GM19372 (cell line): ENCODE measurements at regions not wholly inside any gene's neighbourhood (a gene's known extent, or its start where the extent isn't known, plus 50 kb on each side); places are given as distances from the start of the nearest gene placed in this dataset.

ENCODE experiments used
- ATAC-seq: cut with Tn5 transposase; IDR thresholded peaks from one replicate; pipeline ENCODE4 v1.9.1; 2021; ENCODE audit warnings: mild to moderate bottlenecking, low read depth, moderate library complexity; ENCODE audit not compliant: unreplicated experiment

DNA sequence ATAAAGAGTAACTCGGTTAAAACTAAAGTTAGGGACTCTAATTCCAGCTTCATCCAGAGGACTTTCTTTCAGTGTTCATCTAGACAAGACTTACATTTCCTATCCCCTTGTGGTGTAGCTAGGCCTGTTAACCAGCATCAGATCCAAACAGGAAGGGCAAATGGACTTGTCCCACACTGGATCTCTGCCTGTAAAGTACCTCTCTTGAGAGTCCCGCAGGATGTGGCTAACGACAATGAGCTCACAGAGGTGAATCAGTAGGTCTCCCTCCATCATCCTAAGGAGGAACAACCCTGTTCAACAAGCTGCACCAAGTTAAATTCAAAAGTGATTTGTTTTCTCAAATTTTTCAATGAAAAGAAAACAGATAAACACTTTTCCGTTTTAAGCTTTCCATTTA, 412.3 kb upstream of the RGPD4 start:
- no peak for ATAC-seq

DNA sequence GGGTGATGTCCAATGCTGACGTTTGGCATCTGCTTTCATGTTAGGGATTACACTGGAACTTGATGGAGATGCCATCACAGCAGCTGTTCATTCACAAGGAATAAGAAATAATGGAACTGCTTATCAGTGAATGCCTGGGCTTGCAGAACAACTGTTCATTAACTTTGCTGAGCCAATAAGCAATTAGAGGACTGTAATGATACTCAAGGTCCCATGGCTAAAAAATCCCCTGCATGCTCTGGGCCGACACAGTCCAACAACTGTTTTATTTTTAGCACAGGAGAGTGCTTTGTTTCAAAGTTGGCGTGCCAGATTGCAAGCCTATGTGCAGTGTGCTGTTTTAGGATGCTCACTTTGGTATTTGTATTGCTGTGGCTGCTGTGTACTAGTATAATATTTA, 408.0 kb upstream of the RGPD4 start:
- ATAC-seq = no peak

DNA sequence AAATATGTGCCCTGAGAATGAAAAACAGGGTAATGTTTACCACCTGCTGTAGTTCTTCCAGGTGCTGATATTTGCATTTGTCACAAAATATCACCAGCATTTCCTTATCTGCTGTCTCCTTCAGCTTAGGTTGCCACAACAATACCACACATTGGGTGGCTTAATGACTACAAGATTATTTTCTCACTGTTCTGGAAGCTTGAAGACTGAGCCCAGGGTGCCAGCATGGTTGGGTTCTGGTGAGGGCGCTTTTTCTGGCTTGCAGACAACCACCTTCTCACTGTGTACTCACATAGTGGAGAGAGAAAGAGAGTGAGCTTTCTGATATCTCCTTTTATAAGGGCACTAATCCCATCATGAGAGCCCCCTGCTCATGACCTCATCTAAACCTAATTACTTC, 407.5 kb upstream of the RGPD4 start:
- no peak for ATAC-seq

DNA sequence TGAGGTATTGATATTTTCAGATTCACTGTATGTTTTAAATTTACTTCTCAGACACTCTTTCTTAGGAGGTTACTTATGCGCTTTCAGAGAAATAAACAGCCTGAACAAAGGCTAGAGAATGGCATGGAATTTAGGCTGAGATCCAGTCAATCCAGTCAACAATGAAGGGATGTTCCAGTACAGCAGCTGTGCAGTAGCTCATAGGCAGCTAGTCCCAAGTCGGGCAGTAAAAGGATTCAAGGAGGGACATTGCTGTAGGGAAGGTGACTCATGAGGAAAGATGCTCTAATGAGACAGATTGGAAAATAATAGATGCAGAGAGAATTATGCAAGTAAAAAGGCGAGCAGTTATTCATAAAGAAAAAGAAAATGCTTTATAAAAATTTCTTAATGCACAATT, 397.9 kb upstream of the RGPD4 start:
- ATAC-seq = no peak

DNA sequence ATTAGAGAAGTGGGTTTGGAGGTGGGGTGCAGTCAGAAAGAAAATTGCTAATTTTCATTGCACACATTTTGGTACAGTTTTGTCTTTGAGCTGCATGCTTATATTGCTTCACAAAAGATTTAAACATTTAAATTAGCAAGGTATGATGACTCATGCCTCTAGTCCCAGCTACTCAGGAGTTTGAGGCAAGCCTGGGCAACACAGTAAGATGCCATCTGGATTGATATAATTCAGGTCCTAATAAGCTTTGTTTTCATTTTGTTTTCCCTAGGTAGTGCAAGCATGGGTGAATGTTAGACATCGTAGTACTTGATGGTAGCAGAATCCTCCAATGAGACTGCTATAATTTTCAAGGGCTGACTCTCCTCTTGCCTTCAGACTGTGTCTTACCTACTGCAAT, 396.7 kb upstream of the RGPD4 start:
- no peak for ATAC-seq

DNA sequence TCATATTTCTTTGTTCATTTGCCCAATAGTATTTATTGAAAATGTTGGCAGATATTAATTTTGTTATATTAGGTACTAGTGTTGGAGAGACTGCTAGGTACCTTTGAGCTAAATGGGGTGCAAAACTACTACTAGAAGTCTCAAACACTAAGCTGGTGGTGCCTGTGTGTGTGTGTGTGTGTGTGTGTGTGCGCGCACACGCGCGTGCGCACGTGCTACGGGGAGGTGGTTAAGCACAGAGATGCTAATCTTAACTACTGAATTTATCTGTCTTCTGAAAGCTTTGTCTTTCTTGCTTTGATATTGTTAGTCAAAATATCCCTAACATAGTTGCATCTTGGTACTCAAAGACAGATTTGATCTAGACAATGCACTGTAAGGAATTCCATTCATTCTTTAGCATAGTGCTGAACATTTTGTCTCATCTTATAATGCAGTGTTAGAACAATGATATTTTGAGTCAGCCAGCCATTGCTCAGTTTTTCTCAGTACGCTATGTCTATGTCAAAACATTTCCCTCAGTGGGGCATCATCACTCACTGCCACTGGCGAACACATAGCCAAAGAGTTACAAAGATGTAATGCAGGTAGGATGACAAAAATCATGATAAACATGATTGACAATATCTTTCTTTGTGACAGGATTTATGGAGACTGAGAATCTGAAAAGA, 396.0 kb upstream of the RGPD4 start:
- ATAC-seq = no peak

DNA sequence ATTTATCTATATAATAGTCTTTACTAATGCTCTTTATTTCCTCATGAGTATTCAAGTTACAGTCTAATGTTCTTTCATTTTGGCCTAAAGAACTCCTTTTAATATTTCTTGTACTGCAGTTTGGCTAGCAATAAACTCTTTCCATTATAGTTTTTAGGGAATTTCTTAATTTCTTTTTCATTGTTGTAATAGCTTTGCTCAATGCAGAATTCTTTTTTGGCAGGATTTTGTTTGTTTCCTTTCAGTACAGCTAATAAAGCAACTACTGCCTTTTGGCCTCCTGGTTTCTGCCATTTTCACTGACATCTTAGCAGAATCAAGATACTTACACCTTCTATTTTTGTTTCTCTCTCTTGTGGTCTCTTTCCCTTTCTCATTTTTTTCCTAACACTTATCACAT, 390.4 kb upstream of the RGPD4 start:
- no peak for ATAC-seq

- ATAC-seq = no peak
Observed at GRCh38 chr2:107437265-107437664, 389.4 kb upstream of the RGPD4 start.

- no peak for ATAC-seq
Observed at GRCh38 chr2:107437807-107438206, 388.9 kb upstream of the RGPD4 start.

DNA sequence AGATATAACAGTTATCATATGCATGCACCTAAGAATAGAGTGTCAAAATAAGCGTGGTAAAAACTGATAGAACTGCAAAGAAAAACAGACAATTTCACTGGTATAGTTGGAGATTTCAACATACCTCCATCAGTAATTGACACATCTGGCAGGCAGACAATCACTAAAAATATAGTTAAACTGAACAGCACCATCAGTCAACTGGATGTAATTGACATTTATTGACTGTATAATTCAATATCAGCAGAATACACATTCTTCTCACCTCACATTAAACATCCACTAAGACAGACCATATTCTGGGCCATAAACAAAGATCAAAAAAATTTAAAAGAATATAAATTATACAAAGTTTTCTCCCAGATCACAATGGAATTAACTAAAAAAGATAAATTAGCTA, 378.5 kb upstream of the RGPD4 start:
- ATAC-seq = no peak

GRCh38 chr2:107461301-107461700, 365.4 kb upstream of the RGPD4 start:
- no peak for ATAC-seq

GRCh38 chr2:107462181-107462580, 364.5 kb upstream of the RGPD4 start:
- no peak for ATAC-seq

GRCh38 chr2:107466241-107466640, 360.5 kb upstream of the RGPD4 start:
- no peak for ATAC-seq

GRCh38 chr2:107466984-107467773, 359.5 kb upstream of the RGPD4 start:
- ATAC-seq = no peak

DNA sequence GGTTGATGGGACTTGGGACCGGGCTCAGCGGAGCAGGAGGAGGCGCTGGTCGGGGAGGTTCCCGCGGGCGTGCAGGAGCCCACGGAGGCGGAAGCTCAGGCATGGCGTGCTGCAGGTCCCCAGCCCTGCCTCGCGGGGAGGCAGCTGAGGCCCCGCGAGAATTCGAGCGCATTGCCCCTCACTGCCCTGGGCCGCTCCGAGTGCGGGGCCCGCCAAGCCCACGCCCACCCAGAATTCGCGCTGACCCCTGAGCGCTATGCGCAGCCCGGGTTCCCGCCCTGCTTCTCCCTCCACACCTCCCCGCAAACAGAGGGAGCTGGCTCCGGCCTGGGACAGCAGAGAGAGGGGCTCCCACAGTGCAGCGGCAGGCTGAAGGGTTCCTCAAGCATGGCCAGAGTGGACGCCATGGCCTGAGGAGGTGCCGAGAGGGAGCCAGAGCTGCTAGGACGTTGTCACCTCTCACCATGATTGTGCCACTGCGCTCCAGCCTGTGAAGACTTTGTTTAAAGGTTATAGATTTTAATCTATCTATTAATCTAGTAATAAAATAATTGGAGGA, 357.2 kb upstream of the RGPD4 start:
- no peak for ATAC-seq

DNA sequence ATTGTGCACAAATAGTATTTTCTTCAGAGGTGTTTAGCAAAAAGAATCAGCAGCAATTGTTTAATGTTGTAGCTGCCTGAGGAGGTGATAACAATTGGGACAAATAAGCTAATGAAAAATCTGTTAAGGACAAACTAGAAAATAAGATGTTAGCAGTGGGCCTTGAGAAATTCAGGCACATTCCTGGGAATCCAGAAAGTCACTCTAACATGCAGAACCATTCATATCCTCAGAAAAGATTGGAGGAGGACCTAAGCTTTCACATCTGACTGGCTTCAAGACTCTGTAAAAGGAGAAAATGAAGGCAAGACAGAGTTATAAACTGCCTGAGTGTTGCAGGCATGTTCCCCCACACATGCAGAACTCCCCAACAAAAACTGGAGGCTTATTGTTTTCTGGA, 353.5 kb upstream of the RGPD4 start:
- no peak for ATAC-seq

GRCh38 chr2:107475859-107476258, 350.8 kb upstream of the RGPD4 start:
- ATAC-seq = no peak

DNA sequence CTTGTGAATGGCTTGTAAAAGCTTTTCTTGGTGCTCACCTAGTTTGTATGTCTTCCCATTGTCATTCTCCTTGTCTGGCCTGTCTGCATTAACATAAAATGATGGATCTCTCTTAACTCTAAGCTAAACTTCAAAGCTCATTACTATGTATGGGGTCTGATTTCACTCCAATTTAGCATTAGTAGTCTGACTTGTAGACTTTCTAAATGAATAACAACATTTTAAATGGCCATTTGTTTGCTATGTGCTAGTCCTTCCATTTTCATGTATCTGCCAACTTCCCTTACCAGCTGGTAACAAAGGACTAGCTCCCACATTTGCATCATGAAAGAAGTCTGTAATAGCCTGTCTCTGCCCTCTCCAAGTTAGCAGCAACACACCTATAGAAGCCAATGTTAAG, 324.2 kb upstream of the RGPD4 start:
- no peak for ATAC-seq

GRCh38 chr2:107511970-107512789, 314.5 kb upstream of the RGPD4 start:
- no peak for ATAC-seq

DNA sequence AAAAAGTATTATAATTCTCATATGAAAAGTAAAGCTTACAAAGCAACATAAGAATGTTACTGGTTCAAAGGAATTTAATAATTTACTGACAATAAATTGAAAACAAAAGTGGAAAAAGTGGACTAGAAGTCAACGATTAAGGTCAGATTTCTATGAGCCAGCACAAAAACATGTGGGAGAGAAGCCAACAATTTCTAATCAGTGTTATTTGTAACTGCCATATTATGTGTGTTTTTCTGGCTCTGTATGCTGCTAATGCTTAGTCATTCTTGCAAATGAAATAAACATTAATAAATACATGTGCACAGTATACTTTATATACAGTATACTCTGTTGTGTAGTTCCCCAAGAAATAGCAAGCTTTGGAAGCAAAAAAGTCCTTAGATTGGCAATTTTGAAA, 301.3 kb upstream of the RGPD4 start:
- no peak for ATAC-seq

DNA sequence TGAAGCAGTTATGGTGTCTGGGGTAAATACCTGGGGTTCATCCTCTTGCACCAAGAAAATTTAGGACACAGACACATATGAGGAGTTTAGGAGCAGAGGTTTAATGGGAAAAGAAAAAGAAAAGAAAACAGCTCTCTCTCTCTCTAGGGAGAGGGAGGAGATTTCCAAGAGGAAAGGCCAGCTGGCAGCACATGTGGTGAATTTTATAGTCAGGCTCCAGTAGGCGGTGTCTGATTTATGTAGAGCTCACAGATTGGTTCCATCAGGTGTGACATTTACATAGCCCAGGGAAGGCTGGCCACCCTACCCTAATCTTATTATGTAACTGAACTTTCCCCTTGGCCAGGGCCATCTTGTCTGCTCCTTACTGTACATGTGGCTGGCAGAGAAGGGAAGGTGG, 297.5 kb upstream of the RGPD4 start:
- no peak for ATAC-seq
